GM18861 (cell line): ENCODE measurements at regions not wholly inside any gene's neighbourhood (a gene's known extent, or its start where the extent isn't known, plus 50 kb on each side); places are given as distances from the start of the nearest gene placed in this dataset.

Experiments used
- ATAC-seq: cut with Tn5 transposase; IDR thresholded peaks from one replicate; pipeline ENCODE4 v1.9.1; 2021; ENCODE audit not compliant: unreplicated experiment

- ATAC-seq = no peak
Observed at GRCh38 chr12:25819691-25820090, 138.8 kb upstream of the RASSF8 start.

GRCh38 chr12:25822281-25822680 is 136.2 kb upstream of the RASSF8 start:
- ATAC-seq = no peak

- no peak for ATAC-seq
Observed at GRCh38 chr12:25824734-25825133, 133.7 kb upstream of the RASSF8 start.

- no peak for ATAC-seq
Observed at GRCh38 chr12:25825446-25825845, 133.0 kb upstream of the RASSF8 start.

GRCh38 chr12:25827141-25827540 is 131.3 kb upstream of the RASSF8 start:
- ATAC-seq = no peak

- no peak for ATAC-seq
Observed at GRCh38 chr12:25827747-25828146, 130.7 kb upstream of the RASSF8 start.

- no peak for ATAC-seq
Observed at GRCh38 chr12:25828188-25828587, 130.3 kb upstream of the RASSF8 start.

GRCh38 chr12:25829192-25829591 is 129.3 kb upstream of the RASSF8 start:
- ATAC-seq = no peak

- ATAC-seq = no peak
Observed at GRCh38 chr12:25830456-25830855, 128.0 kb upstream of the RASSF8 start.

GRCh38 chr12:25833657-25834056 is 124.8 kb upstream of the RASSF8 start:
- no peak for ATAC-seq

GRCh38 chr12:25835385-25835784 is 123.1 kb upstream of the RASSF8 start:
- ATAC-seq = no peak

- ATAC-seq = no peak
Observed at GRCh38 chr12:25838007-25838406, 120.5 kb upstream of the RASSF8 start.

- ATAC-seq = no peak
Observed at GRCh38 chr12:25839470-25839869, 119.0 kb upstream of the RASSF8 start.

GRCh38 chr12:25840678-25841465 is 117.6 kb upstream of the RASSF8 start:
- no peak for ATAC-seq

- no peak for ATAC-seq
Observed at GRCh38 chr12:25842254-25842653, 116.2 kb upstream of the RASSF8 start.

- no peak for ATAC-seq
Observed at GRCh38 chr12:25843976-25844375, 114.5 kb upstream of the RASSF8 start.

GRCh38 chr12:25845415-25845814 is 113.1 kb upstream of the RASSF8 start:
- ATAC-seq = no peak

- no peak for ATAC-seq
Observed at GRCh38 chr12:25852792-25853191, 105.7 kb upstream of the RASSF8 start.

- no peak for ATAC-seq
Observed at GRCh38 chr12:25853316-25854095, 105.0 kb upstream of the RASSF8 start.

- ATAC-seq = no peak
Observed at GRCh38 chr12:25854991-25855390, 103.5 kb upstream of the RASSF8 start.

- ATAC-seq = no peak
Observed at GRCh38 chr12:25855716-25856115, 102.8 kb upstream of the RASSF8 start.

GRCh38 chr12:25859976-25860375 is 98.5 kb upstream of the RASSF8 start:
- no peak for ATAC-seq
